ENCODE measurements at regions not wholly inside any gene's neighbourhood (a gene's known extent, or its start where the extent isn't known, plus 50 kb on each side); places are given as distances from the start of the nearest gene placed in this dataset.

GRCh38 chr6:105667056-105667455 lies 264.2 kb upstream of the PREP start:
- H3K4me3 ChIP-seq (ENCODE audit: control insufficient read depth, low read depth, low read length): no peak overlapping the region
- no peak for DNase-seq (ENCODE audit: low read depth)
- no peak for TF ChIP-seq CTCF (IDR thresholded peaks at IDR 0.05; ENCODE audit: control insufficient read depth, insufficient read depth, low read depth, low read length, missing control alignments)

- H3K4me3 ChIP-seq (ENCODE audit: control insufficient read depth, low read depth, low read length): no peak overlapping the region
- no peak for DNase-seq (ENCODE audit: low read depth)
- no peak for TF ChIP-seq CTCF (IDR thresholded peaks at IDR 0.05; ENCODE audit: control insufficient read depth, insufficient read depth, low read depth, low read length, missing control alignments)
These were observed 262.0 kb upstream of the PREP start for GRCh38 chr6:105664931-105665330.

DNA sequence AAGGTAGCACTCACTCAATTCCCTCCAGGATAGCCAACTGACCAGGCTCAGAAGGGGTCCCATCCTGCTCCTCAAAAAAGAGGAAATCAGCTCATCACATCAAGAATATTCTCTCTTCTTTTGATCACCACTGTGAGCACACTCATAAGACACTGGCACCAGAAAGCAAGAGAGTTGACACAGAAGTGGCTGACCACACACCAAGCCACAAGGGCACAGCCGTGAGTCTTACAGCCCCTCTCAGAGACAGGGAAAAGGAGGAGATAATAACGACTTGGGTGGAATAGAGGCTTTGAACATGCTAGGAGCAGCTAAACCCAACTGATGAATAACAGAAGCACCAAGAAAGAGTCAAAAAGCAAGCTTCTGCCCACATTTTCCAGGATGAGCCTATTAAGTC lies 249.1 kb upstream of the PREP start:
- no peak for TF ChIP-seq CTCF (IDR thresholded peaks at IDR 0.05; ENCODE audit: control insufficient read depth, insufficient read depth, low read depth, low read length, missing control alignments)
- no peak for DNase-seq (ENCODE audit: low read depth)
- no peak overlapping the region for H3K4me3 ChIP-seq (ENCODE audit: control insufficient read depth, low read depth, low read length)

DNA sequence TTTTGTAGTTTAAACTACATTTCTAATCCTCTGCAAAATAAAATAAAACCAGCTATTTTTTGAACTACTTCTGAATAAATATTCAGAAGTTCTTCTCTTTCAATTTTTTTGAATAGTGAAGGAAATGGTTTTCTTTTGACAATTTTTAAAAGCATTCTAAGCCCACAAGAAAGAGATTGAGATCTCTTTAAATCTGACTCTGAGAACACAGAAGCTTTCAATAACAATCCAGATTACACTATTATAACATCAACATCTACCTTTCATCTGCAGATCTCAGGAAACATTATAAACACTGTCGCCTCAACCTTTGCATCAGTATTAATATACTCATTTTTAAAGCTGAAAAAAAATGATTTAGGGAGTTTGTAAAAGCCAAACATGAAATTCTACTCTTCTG lies 247.5 kb upstream of the PREP start:
- no peak for DNase-seq (ENCODE audit: low read depth)
- no peak overlapping the region for H3K4me3 ChIP-seq (ENCODE audit: control insufficient read depth, low read depth, low read length)
- TF ChIP-seq CTCF (IDR thresholded peaks at IDR 0.05; ENCODE audit: control insufficient read depth, insufficient read depth, low read depth, low read length, missing control alignments): no peak

- no peak overlapping the region for H3K4me3 ChIP-seq (ENCODE audit: control insufficient read depth, low read depth, low read length)
- TF ChIP-seq CTCF (IDR thresholded peaks at IDR 0.05; ENCODE audit: control insufficient read depth, insufficient read depth, low read depth, low read length, missing control alignments): no peak
- no peak for DNase-seq (ENCODE audit: low read depth)
These were observed 246.3 kb upstream of the PREP start for GRCh38 chr6:105649192-105649591.

DNA sequence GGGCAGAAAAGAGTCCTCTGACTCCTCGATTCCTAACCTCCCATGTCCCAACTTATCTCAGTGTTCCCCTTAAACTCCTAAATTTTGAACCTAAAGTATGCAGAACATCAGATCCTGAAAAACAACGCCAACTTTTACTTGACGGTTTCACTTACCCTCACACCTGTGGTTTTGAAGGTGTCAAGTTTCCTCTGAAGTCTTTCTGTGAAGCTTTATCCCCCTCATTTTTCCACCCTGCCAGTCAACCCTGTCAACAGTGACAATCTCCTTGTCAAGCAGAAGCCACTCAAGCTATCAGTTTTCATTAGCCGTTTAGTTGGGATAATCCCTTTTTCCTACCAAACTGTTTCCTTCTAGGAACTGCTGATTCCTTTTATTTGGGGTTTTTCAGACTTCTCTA lies 245.4 kb upstream of the PREP start:
- no peak for DNase-seq (ENCODE audit: low read depth)
- H3K4me3 ChIP-seq (ENCODE audit: control insufficient read depth, low read depth, low read length): no peak overlapping the region
- no peak for TF ChIP-seq CTCF (IDR thresholded peaks at IDR 0.05; ENCODE audit: control insufficient read depth, insufficient read depth, low read depth, low read length, missing control alignments)

DNA sequence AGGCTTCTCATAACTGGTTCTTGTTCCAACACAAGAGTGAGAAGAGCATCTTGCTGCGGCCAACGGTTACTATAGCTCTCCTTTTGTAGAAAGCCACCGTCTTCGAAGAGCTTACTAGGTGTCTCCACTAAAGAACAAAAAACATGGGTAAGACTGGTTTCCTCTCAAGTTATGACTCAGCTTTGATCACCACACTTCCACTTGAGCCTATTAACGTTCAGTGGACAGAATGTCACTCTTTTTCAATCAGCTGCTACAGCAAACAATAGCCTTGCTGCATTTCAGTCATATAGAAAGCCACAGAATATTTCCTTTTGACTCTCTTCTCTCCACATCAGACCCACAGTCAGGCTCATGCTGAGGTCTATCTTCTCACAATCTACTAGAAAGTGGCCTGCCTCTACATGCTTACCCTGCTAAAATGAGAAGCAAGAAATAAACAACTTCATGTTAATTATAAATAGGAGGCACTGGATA lies 243.5 kb upstream of the PREP start:
- H3K4me3 ChIP-seq (ENCODE audit: control insufficient read depth, low read depth, low read length): no peak overlapping the region
- TF ChIP-seq CTCF (IDR thresholded peaks at IDR 0.05; ENCODE audit: control insufficient read depth, insufficient read depth, low read depth, low read length, missing control alignments): no peak
- DNase-seq (ENCODE audit: low read depth): no peak

Data from AG09309 (cell line).